Lung (tissue), 11 donors: ENCODE measurements at regions not wholly inside any gene's neighbourhood (a gene's known extent, or its start where the extent isn't known, plus 50 kb on each side); places are given as distances from the start of the nearest gene placed in this dataset.

Experiments
- ATAC-seq: fragments of 200-7000 bp; cut with Tn5 transposase; one replicate; pipeline ENCODE4 v1.9.1; 2020; ENCODE audit warnings: moderate number of reproducible peaks; ENCODE audit not compliant: insufficient read depth, low FRiP score
- DNase-seq, 3 donors: peaks; one replicate each; pipeline ENCODE4 v3.0.0-alpha.2; 2013 to 2017
- H3K27ac ChIP-seq, 2 donors: one replicate each; pipeline ENCODE4 v1.5.1; 2013; ENCODE audit warnings: mild to moderate bottlenecking in 2 of 2, moderate library complexity in 2 of 2, control low read depth in 1 of 2, inconsistent platforms in 1 of 2, low read depth in 1 of 2, low read length in 1 of 2
- H3K27me3 ChIP-seq, 3 donors: one replicate each; pipeline ENCODE4 v1.5.1; 2013; ENCODE audit warnings: low read length in 2 of 3; ENCODE audit not compliant: control insufficient read depth in 3 of 3, insufficient read depth in 3 of 3
- H3K36me3 ChIP-seq, 4 donors: one replicate each; pipeline ENCODE4 v1.5.1; 2013; ENCODE audit warnings: low read length in 4 of 4, mild to moderate bottlenecking in 1 of 4, moderate library complexity in 1 of 4; ENCODE audit not compliant: control insufficient read depth in 4 of 4, insufficient read depth in 4 of 4
- H3K4me1 ChIP-seq, 5 donors: one replicate each; pipeline ENCODE4 v1.5.1; 2013; ENCODE audit warnings: low read length in 5 of 5, mild to moderate bottlenecking in 2 of 5, moderate library complexity in 1 of 5; ENCODE audit not compliant: control insufficient read depth in 5 of 5, insufficient read depth in 5 of 5
- H3K4me3 ChIP-seq: one replicate; pipeline ENCODE4 v1.5.1; 2013; ENCODE audit warnings: mild to moderate bottlenecking, control low read depth, moderate library complexity
- H3K9ac ChIP-seq, 2 donors: one replicate each; pipeline ENCODE4 v1.5.1; 2013; ENCODE audit warnings: low read length in 2 of 2, control low read depth in 1 of 2; ENCODE audit not compliant: insufficient read depth in 1 of 2
- H3K9me3 ChIP-seq, 4 donors: one replicate each; pipeline ENCODE4 v1.5.1; 2013; ENCODE audit warnings: low read length in 3 of 4, mild to moderate bottlenecking in 1 of 4, moderate library complexity in 1 of 4; ENCODE audit not compliant: control insufficient read depth in 4 of 4, insufficient read depth in 3 of 4
- WGBS, 2 donors: extraction: QIAGEN DNeasy Blood & Tissue Kit; methylation state at CpG; one replicate each; pipeline ENCODE4 v1.1.7; 2013; 5-methylcytosine and 5-hydroxymethylcytosine counted together
- TF ChIP-seq, protein P1 (sequence below): IDR thresholded peaks from 2 replicates; pipeline ENCODE4 v1.5.1; 2012; ENCODE audit warnings: mild to moderate bottlenecking; ENCODE audit errors: control extremely low read depth, extremely low read depth
- donor health status: control.
- donor health status: control.
- donor health status: Bipolar disorder and iron deficiency.
- donor health status: healthy.
- donor health status: DM: yes; HTN: yes; CAD: no.

DNA sequence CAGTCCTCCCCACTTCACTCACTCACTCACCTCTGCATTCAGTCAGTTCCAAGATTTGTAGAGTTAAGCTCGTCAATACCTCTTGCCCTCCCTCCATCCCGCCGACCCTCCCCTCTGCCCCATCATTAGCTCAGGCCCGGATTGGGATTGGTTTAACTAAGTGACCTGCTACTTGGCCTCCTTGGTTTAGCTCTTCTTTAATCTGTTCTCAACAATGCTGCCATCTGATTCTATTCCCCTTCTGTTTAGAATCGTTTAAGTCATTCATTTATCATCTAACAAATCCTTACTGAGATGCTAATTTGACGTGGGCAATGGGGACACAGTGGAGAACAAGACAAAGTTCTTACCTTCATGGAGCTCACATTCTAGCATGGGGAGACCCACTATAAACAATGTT lies 204.6 kb downstream of the MTX2 start:
- ATAC-seq: no peak
- no peaks in the 10 kb centered on the region for H3K36me3 ChIP-seq
- H3K27ac ChIP-seq: no peak overlapping the region
- H3K4me1 ChIP-seq: peaks cover 0 to 3% (median 0%) of the 10 kb centered on the region in 5 donors
- H3K4me3 ChIP-seq: no peak overlapping the region
- H3K9ac ChIP-seq: no peak overlapping the region
- TF ChIP-seq, protein P1, sequence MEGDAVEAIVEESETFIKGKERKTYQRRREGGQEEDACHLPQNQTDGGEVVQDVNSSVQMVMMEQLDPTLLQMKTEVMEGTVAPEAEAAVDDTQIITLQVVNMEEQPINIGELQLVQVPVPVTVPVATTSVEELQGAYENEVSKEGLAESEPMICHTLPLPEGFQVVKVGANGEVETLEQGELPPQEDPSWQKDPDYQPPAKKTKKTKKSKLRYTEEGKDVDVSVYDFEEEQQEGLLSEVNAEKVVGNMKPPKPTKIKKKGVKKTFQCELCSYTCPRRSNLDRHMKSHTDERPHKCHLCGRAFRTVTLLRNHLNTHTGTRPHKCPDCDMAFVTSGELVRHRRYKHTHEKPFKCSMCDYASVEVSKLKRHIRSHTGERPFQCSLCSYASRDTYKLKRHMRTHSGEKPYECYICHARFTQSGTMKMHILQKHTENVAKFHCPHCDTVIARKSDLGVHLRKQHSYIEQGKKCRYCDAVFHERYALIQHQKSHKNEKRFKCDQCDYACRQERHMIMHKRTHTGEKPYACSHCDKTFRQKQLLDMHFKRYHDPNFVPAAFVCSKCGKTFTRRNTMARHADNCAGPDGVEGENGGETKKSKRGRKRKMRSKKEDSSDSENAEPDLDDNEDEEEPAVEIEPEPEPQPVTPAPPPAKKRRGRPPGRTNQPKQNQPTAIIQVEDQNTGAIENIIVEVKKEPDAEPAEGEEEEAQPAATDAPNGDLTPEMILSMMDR: no peak
- 92 to 93% methylated on average over 6 of the region's 6 CpGs for WGBS, 2 donors
- no peaks in the 10 kb centered on the region for H3K27me3 ChIP-seq
- H3K9me3 ChIP-seq: peaks cover 0 to 2% (median 0%) of the 10 kb centered on the region in 4 donors
- no peak for DNase-seq

DNA sequence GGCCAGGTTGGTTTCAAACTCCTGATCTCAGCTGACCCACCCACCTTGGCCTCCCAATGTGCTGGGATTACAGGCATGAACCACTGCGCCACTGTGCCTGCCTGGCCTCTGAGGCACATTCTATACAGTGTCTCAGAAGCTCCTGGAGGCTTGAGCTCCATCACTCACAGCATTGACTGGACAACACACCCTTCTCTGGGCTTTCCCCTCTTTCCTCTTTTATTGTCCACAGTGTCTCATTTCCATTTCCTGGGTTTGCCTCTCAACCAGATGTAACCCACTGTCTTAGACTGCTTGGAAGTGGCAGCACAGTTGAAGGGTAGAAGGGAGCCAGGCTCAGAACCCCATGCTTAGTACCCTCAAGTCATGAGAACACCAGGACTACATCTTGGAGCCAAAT lies 208.1 kb downstream of the MTX2 start:
- no peak overlapping the region for H3K27ac ChIP-seq
- DNase-seq (no peak), ATAC-seq (no peak)
- peaks cover 0 to 2% (median 0%) of the 10 kb centered on the region in 4 donors for H3K9me3 ChIP-seq
- H3K9ac ChIP-seq: no peak overlapping the region
- TF ChIP-seq, protein P1: no peak
- WGBS, 2 donors: 98 to 100% methylated on average over 1 of the region's 1 CpG
- peaks cover 0 to 3% (median 0%) of the 10 kb centered on the region in 5 donors for H3K4me1 ChIP-seq
- H3K4me3 ChIP-seq: no peak overlapping the region
- no peaks in the 10 kb centered on the region for H3K36me3 ChIP-seq
- H3K27me3 ChIP-seq: no peaks in the 10 kb centered on the region

DNA sequence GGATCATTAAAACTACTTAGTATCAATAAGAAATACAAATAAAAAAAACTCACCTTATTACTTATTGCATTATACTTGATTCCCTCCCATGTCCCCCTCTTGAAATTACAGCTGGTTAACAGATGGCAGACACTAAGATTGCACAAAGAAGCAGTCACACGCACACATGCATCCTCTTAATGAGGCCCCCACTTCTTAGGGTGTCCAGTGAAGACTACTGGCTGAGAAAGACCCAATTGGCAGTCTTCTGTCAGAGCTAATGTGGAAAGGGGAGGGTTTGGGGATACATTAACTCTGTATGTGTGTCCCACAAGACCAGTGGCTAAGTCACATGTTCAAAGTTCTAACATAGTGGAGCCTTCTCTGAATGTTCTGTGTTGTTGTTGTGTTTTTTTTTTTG lies 210.7 kb downstream of the MTX2 start:
- Histone ChIP-seq H3K27me3 (no peaks in the 10 kb centered on the region), H3K4me3 (no peak overlapping the region), H3K9ac (no peak overlapping the region), H3K9me3 (no peaks in the 10 kb centered on the region), H3K36me3 (no peaks in the 10 kb centered on the region), H3K27ac (no peak overlapping the region), H3K4me1 (no peaks in the 10 kb centered on the region)
- TF ChIP-seq, protein P1: no peak
- no peak for DNase-seq
- ATAC-seq: no peak
- 80 to 83% methylated on average over 1 of the region's 1 CpG for WGBS, 2 donors

DNA sequence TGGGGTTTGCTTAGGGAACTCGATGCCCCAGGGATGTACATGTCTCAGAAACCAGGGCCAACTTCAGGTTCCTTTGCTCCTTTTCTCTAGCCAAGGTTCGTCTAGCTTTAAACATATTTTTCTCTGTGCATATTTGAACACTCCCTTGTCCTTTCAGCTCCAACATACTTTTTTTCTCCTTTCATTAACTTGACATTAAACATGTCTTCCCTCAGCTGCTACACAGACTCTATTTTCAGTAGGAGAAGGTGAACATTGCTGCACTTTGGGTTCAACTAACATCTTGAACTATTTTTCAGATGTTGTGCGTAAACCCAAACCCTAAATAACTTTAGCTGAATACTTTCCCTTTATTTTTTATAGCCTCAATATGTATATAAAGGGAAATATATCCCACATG lies 212.9 kb downstream of the MTX2 start:
- TF ChIP-seq, protein P1: no peak
- 85 to 92% methylated on average over 3 of the region's 3 CpGs for WGBS, 2 donors
- Histone ChIP-seq H3K9me3 (no peaks in the 10 kb centered on the region), H3K4me3 (no peak overlapping the region), H3K27me3 (no peaks in the 10 kb centered on the region), H3K9ac (no peak overlapping the region), H3K4me1 (no peaks in the 10 kb centered on the region), H3K27ac (no peak overlapping the region), H3K36me3 (no peaks in the 10 kb centered on the region)
- ATAC-seq: no peak
- no peak for DNase-seq
